K562 (cell line): ENCODE measurements at regions not wholly inside any gene's neighbourhood (a gene's known extent, or its start where the extent isn't known, plus 50 kb on each side); places are given as distances from the start of the nearest gene placed in this dataset.
A peak's percentile ranks its signal among the peaks of the same experiment; 100 is the strongest.

Source experiments
- ATAC-seq: fragments of 200-7000 bp; cut with Tn5 transposase; 3 replicates; pipeline ENCODE4 v1.9.1; 2020; ENCODE audit warnings: moderate library complexity
- BruUV-seq: library from RNA; stranded (reverse); fragments of 400-500 nt; replicated peaks from 2 replicates; lab custom pipeline; 2021; lab: Mats Ljungman, UMichigan
- CTCF ChIA-PET: fragments of 300-600 bp; formaldehyde crosslinking; extraction: SDS; loops from one replicate; lab custom pipeline; 2021; ENCODE audit warnings: low intra/inter-chr PET ratio; lab: Yijun Ruan, JAX
- POLR2A ChIA-PET: fragments of 300-600, 350-650 bp; sonication (Branson Sonifier 250); formaldehyde crosslinking; extraction: SDS; loops from one replicate; lab custom pipeline; 2021; ENCODE audit warnings: antibody characterized with exemption, inconsistent platforms; lab: Yijun Ruan, JAX
- DNase-seq, 4 experiments: peaks; one replicate each; pipeline versions ENCODE4 v3.0.0 to v3.0.0-alpha.2; 2011 to 2018; ENCODE audit warnings: low spot score in 3 of 4, mixed read lengths in 3 of 4; ENCODE audit errors: extremely low read depth in 1 of 4
- FAIRE-seq: peaks from 2 replicates; lab custom pipeline; 2011; peaks lifted over from hg19 to GRCh38; lab: Jason Lieb, UNC
- H2AFZ ChIP-seq: 2 replicates; pipeline ENCODE4 v1.6.0; 2011; ENCODE audit warnings: low read depth, low read length, control low read depth, inconsistent platforms
- H3K27ac ChIP-seq: fragments of 200-600 bp; 3 replicates; pipeline ENCODE4 v1.8.0; 2011; ENCODE audit warnings: low read depth, mild to moderate bottlenecking, control low read depth, inconsistent platforms, low read length, moderate library complexity, mixed read lengths; ENCODE audit errors: extremely low read depth
- H3K27me3 ChIP-seq, 2 experiments: fragments of 300-600 bp in 1 of 2; 2 replicates in 1 of 2; 3 replicates in 1 of 2; pipeline versions ENCODE4 v1.6.0 to v1.8.0; 2011; ENCODE audit warnings: inconsistent platforms in 2 of 2, low read length in 2 of 2, mild to moderate bottlenecking in 1 of 2, mixed read lengths in 1 of 2, moderate library complexity in 1 of 2; ENCODE audit not compliant: control insufficient read depth in 2 of 2, insufficient read depth in 2 of 2
- H3K36me3 ChIP-seq: fragments of 300-600 bp; 3 replicates; pipeline ENCODE4 v1.8.0; 2011; ENCODE audit warnings: mild to moderate bottlenecking, low read length, inconsistent platforms; ENCODE audit not compliant: control insufficient read depth, insufficient read depth
- H3K4me1 ChIP-seq, 2 experiments: fragments of 200-600 bp in 1 of 2; replicated peaks in 1 of 2; 2 replicates in 1 of 2; 3 replicates in 1 of 2; pipeline versions ENCODE4 v1.5.1 to v1.8.0; 2011; ENCODE audit warnings: inconsistent platforms in 2 of 2, low read length in 2 of 2, mild to moderate bottlenecking in 1 of 2, mixed read lengths in 1 of 2, moderate library complexity in 1 of 2; ENCODE audit not compliant: control insufficient read depth in 2 of 2, insufficient read depth in 2 of 2
- H3K4me2 ChIP-seq: 2 replicates; pipeline ENCODE4 v1.6.1; 2011; ENCODE audit warnings: low read length, control low read depth, inconsistent platforms, mixed read lengths; ENCODE audit not compliant: insufficient read depth
- H3K4me3 ChIP-seq: fragments of 200-600 bp; sonication (generic), shearing (Covaris generic); 2 replicates; pipeline ENCODE4 v1.5.1; 2016; ENCODE audit warnings: control low read depth, inconsistent platforms
- H3K79me2 ChIP-seq: fragments of 200-600 bp; 3 replicates; pipeline ENCODE4 v1.8.0; 2011; ENCODE audit warnings: low read length, inconsistent platforms; ENCODE audit not compliant: control insufficient read depth, insufficient read depth
- H3K9ac ChIP-seq, 2 experiments: 2 replicates each; pipeline versions ENCODE4 v1.6.0 to v1.6.1; 2011; ENCODE audit warnings: low read depth in 2 of 2, low read length in 2 of 2, control low read depth in 1 of 2, inconsistent platforms in 1 of 2, mild to moderate bottlenecking in 1 of 2, mixed read lengths in 1 of 2; ENCODE audit not compliant: insufficient read depth in 1 of 2
- H3K9me1 ChIP-seq: one replicate; pipeline ENCODE4 v1.6.0; 2011; ENCODE audit warnings: inconsistent platforms, mild to moderate bottlenecking, low read length, moderate library complexity; ENCODE audit not compliant: control insufficient read depth, insufficient read depth
- H3K9me3 ChIP-seq: replicated peaks from 2 replicates; pipeline ENCODE4 v1.5.1; 2011; ENCODE audit warnings: low read depth, low read length, inconsistent platforms; ENCODE audit not compliant: control insufficient read depth, insufficient read depth
- H4K20me1 ChIP-seq: replicated peaks from 2 replicates; pipeline ENCODE4 v1.6.1; 2011; ENCODE audit warnings: low read length, inconsistent platforms, mixed read lengths; ENCODE audit not compliant: control insufficient read depth, insufficient read depth
- BCOR ChIP-seq: fragments of 450-650 bp; IDR thresholded peaks from 2 replicates; pipeline ENCODE4 v1.6.1; 2016
- BRD9 ChIP-seq: fragments of 450-650 bp; IDR thresholded peaks from 2 replicates; pipeline ENCODE4 v1.6.1; 2018; ENCODE audit warnings: low read depth; ENCODE audit not compliant: partially characterized antibody
- CBX2 ChIP-seq: fragments of 200-600 bp; sonication (generic); IDR thresholded peaks from one replicate; pipeline ENCODE4 v1.6.1; 2012; ENCODE audit warnings: mild to moderate bottlenecking, low read length, inconsistent platforms; ENCODE audit not compliant: insufficient read depth, poor library complexity, severe bottlenecking
- ESRRA ChIP-seq: fragments of 450-650 bp; IDR thresholded peaks from 2 replicates; pipeline ENCODE4 v1.6.1; 2014; ENCODE audit warnings: low read depth, mild to moderate bottlenecking, moderate library complexity, borderline replicate concordance
- GTF2E2 ChIP-seq: fragments of 200-800 bp; sonication (Bioruptor generic); IDR thresholded peaks from 2 replicates; pipeline ENCODE4 v1.6.1; 2016; ENCODE audit warnings: missing genetic modification characterization, missing compliant biosample characterization
- KDM1A ChIP-seq, 2 experiments: fragments of 450-650 bp; IDR thresholded peaks; 2 replicates each; pipeline ENCODE4 v1.6.1; 2016; ENCODE audit warnings: mild to moderate bottlenecking in 2 of 2
- MECOM ChIP-seq: fragments of 250-450 bp; sonication (Bioruptor Pico); IDR thresholded peaks from 2 replicates; pipeline ENCODE4 v1.8.0; 2022; ENCODE audit warnings: inconsistent platforms
- RBM25 ChIP-seq: fragments of 200-400 bp; formaldehyde crosslinking; IDR thresholded peaks from 2 replicates; pipeline ENCODE4 v1.6.1; 2018; ENCODE audit warnings: low read length, low read depth, moderate library complexity; ENCODE audit not compliant: severe bottlenecking
- SNIP1 ChIP-seq: fragments of 450-650 bp; IDR thresholded peaks from 2 replicates; pipeline ENCODE4 v1.7.1; 2017; ENCODE audit warnings: low read depth, mild to moderate bottlenecking
- STAT5B ChIP-seq: fragments of 250-450 bp; sonication (Bioruptor Pico); IDR thresholded peaks from 2 replicates; pipeline ENCODE4 v1.8.0; 2021; ENCODE audit warnings: mild to moderate bottlenecking, inconsistent platforms
- ZNF24 ChIP-seq: fragments of 450-650 bp; IDR thresholded peaks from 2 replicates; pipeline ENCODE4 v1.6.1; 2016
- ZNF77 ChIP-seq: fragments of 250-450 bp; sonication (Bioruptor Pico); IDR thresholded peaks from 2 replicates; pipeline ENCODE4 v1.5.0; 2020
- WGBS: fragments of 100-300 bp; shearing (Covaris generic); methylation state at CpG from one replicate; pipeline ENCODE4 v1.1.6; 2016; ENCODE audit warnings: low coverage, mixed read lengths; ENCODE audit not compliant: insufficient coverage; ENCODE audit errors: missing lambda C conversion rate; 5-methylcytosine and 5-hydroxymethylcytosine counted together
- in situ Hi-C: fragments of 300-500 bp; cut with MboI; formaldehyde crosslinking; loops from 4 replicates; pipeline ENCODE4 v1.15.0; 2018; ENCODE audit warnings: inconsistent platforms, mixed read lengths
- intact Hi-C: fragments of 100-400 bp; cut with micrococcal nuclease; formaldehyde crosslinking; loops from 2 replicates; pipeline ENCODE4 v1.14.2; 2022
- TF ChIP-seq, protein P1 (sequence below): fragments of 250-450 bp; sonication (Bioruptor Pico); IDR thresholded peaks from 2 replicates; pipeline ENCODE4 v1.4.0; 2020; ENCODE audit warnings: mild to moderate bottlenecking, moderate library complexity
- TF ChIP-seq, protein P2 (sequence below), 2 experiments: IDR thresholded peaks; 2 replicates each; pipeline ENCODE4 v1.6.1; 2011; ENCODE audit warnings: borderline replicate concordance in 1 of 2, control low read depth in 1 of 2, low read depth in 1 of 2, low read length in 1 of 2, mild to moderate bottlenecking in 1 of 2, mixed read lengths in 1 of 2, moderate library complexity in 1 of 2; ENCODE audit not compliant: insufficient read depth in 1 of 2, insufficient read length in 1 of 2, poor library complexity in 1 of 2, severe bottlenecking in 1 of 2; ENCODE audit errors: extremely low read depth in 1 of 2

DNA sequence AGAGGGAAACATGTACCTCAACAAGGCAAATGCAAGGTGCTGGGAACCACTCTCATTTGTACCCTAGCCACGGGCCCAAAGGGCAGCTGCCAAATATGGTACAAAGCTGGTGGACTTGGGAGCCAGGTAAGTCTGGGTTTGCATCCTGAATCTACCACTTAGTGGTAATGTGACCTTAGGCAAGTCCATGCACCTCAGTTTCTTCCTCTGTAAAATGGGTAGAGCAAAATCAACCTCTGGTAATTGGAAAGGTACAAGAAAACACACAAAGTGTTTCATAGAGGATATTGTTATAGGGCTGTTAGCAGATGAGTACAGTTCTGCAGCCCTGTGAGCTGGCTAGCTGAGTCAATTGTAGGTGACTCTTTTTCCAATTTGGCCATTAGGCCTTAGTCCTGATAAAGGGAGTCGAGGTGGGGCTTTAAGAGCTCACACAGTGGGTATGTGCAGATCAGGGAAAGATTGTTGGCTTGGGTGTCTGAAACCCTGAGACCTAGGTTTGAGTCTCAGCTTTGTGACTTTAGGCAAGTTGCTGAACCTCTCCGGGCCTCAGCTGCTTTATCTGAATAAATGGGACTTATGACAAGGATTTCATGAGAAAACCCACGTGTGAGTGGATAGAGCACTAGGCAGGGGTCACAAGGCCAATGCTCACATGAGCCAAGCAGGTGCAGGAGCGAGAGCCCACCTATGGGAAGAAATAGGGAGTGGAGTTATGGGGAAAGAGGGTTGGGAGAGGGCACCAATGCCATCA, 121.3 kb upstream of the GDF10 start:
- ATAC-seq (no peak), DNase-seq (no peak), FAIRE-seq (no peak)
- Histone ChIP-seq H3K27ac (no peak overlapping the region), H3K4me3 (no peak overlapping the region), H3K27me3 (peaks cover 8 to 25% of the 10 kb centered on the region in 2 experiments; a peak in 4 of 5 replicates), H3K36me3 (no peaks in the 10 kb centered on the region), H2AFZ (no peak overlapping the region), H3K9me3 (no peaks in the 10 kb centered on the region), H4K20me1 (peaks cover 6% of the 10 kb centered on the region), H3K4me1 (no peaks in the 10 kb centered on the region)
- CTCF ChIA-PET, result no interaction called here
- in situ Hi-C loops, result no loop called here
- no TSS peak for BruUV-seq
- intact Hi-C loops, result no loop called here
- 3% methylated on average over 5 of the region's 5 CpGs for WGBS
- TF ChIP-seq ZNF24 (no peak), KDM1A (IDR thresholded peaks at IDR 0.05) (peak in 1 of 2 experiments; percentile 36; a peak in 1 of 4 replicates), ESRRA (peak; percentile 61; the same call in 1 of the 2 replicates), RBM25 (peak; percentile 70), MECOM (CRISPR knock-in tag) (no peak), BCOR (peak; percentile 31; the same call in 1 of the 2 replicates), SNIP1 (no peak), STAT5B (CRISPR knock-in tag) (no peak), CBX2 (no peak), BRD9 (no peak), GTF2E2 (tag) (no peak), ZNF77 (CRISPR knock-in tag) (no peak)
- TF ChIP-seq, protein P1, sequence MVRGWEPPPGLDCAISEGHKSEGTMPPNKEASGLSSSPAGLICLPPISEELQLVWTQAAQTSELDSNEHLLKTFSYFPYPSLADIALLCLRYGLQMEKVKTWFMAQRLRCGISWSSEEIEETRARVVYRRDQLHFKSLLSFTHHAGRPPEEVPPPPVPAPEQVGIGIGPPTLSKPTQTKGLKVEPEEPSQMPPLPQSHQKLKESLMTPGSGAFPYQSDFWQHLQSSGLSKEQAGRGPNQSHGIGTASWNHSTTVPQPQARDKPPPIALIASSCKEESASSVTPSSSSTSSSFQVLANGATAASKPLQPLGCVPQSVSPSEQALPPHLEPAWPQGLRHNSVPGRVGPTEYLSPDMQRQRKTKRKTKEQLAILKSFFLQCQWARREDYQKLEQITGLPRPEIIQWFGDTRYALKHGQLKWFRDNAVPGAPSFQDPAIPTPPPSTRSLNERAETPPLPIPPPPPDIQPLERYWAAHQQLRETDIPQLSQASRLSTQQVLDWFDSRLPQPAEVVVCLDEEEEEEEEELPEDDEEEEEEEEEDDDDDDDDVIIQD (CRISPR knock-in tag), result no peak
- TF ChIP-seq, protein P2, sequence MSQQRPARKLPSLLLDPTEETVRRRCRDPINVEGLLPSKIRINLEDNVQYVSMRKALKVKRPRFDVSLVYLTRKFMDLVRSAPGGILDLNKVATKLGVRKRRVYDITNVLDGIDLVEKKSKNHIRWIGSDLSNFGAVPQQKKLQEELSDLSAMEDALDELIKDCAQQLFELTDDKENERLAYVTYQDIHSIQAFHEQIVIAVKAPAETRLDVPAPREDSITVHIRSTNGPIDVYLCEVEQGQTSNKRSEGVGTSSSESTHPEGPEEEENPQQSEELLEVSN (IDR thresholded peaks at IDR 0.05; ENCODE audit: borderline replicate concordance in 1 of 2, extremely low read depth in 1 of 2, insufficient read depth in 1 of 2, insufficient read length in 1 of 2, low read depth in 1 of 2, low read length in 1 of 2, poor library complexity in 1 of 2, severe bottlenecking in 1 of 2), result no peak
- TF ChIP-seq, all 486 proteins: peak for 4
- POLR2A ChIA-PET, result interaction anchor here (1.0 kb wide), 1 partner anchor 13 kb away, joined by 3 read pairs; no protein-coding TSS in a partner anchor
- no peaks in the 10 kb centered on the region for H3K79me2 ChIP-seq
- no peaks in the 10 kb centered on the region for H3K9me1 ChIP-seq
- H3K4me2 ChIP-seq, result no peak overlapping the region
- no peak overlapping the region for H3K9ac ChIP-seq
